ENCODE measurements at regions not wholly inside any gene's neighbourhood (a gene's known extent, or its start where the extent isn't known, plus 50 kb on each side); places are given as distances from the start of the nearest gene placed in this dataset.

DNA sequence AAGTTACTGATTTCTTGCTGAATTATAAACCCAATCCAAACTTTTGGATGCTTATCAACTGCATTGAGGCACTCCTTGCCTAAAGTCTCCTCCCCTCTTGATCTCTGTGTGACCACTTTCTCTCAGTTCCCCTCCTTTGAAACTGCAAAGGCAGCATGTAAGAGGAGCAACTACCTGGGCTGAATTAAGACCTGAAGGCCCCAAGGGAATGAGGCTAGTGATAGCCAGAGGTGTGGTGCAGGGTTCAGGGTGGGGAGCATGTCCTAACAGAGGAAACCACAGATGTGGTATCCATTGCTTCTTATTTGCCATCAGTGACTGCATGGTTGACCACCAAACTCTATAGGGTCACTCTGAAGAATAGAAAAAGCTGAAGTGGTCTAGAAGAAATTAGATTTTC lies 557.9 kb downstream of the TNS1 start:
- no peak for DNase-seq (ENCODE audit: low read depth)
- TF ChIP-seq, protein P1, sequence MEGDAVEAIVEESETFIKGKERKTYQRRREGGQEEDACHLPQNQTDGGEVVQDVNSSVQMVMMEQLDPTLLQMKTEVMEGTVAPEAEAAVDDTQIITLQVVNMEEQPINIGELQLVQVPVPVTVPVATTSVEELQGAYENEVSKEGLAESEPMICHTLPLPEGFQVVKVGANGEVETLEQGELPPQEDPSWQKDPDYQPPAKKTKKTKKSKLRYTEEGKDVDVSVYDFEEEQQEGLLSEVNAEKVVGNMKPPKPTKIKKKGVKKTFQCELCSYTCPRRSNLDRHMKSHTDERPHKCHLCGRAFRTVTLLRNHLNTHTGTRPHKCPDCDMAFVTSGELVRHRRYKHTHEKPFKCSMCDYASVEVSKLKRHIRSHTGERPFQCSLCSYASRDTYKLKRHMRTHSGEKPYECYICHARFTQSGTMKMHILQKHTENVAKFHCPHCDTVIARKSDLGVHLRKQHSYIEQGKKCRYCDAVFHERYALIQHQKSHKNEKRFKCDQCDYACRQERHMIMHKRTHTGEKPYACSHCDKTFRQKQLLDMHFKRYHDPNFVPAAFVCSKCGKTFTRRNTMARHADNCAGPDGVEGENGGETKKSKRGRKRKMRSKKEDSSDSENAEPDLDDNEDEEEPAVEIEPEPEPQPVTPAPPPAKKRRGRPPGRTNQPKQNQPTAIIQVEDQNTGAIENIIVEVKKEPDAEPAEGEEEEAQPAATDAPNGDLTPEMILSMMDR (IDR thresholded peaks at IDR 0.05; ENCODE audit: insufficient read depth, low read length) = no peak
- H3K4me3 ChIP-seq (ENCODE audit: low read depth, low read length) = no peak overlapping the region

DNA sequence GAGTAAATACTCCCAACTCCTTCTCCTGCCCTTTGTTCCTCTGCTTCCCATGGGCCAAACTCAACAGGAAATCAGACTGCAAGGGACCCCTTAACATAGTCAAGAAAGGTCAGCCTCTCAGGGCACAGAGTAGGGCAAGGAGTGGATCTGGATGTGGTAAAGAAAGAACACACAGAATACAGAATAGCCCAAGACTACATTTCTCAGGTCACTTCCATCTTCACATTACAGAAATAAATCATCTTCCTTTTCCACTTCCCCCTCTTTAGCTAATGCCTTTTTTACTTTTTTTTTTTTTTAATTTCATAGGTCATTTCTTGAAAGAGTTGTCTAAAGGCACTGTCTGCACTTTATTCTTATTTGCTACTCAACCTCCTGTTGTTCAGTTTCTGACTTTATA lies 558.3 kb downstream of the TNS1 start:
- TF ChIP-seq, protein P1 (IDR thresholded peaks at IDR 0.05; ENCODE audit: insufficient read depth, low read length) = no peak

DNA sequence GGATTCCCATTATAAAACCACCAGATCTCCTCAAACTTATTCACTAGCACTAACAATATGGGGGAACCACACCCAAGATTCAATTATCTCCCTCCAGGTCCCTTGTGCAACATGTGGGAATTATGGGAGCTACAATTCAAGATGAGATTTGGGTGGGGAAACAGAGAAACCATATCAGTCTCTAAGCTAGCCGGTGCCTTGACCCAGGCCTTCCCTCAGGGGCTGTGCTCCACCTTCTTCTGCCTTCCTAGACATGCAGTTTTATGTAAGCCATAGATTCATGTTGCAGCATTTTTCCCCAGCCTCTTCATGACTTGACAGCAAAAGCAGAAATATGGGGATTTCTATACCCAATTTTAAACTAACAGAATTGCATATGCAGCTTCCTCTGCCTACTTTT lies 559.2 kb downstream of the TNS1 start:
- no peak overlapping the region for H3K4me3 ChIP-seq (ENCODE audit: low read depth, low read length)
- TF ChIP-seq, protein P1 (IDR thresholded peaks at IDR 0.05; ENCODE audit: insufficient read depth, low read length) = no peak
- no peak for DNase-seq (ENCODE audit: low read depth)

More for the DNA sequence above, 558.3 kb downstream of the TNS1 start:
- H3K4me3 ChIP-seq (ENCODE audit: low read depth, low read length) = no peak overlapping the region
- no peak for DNase-seq (ENCODE audit: low read depth)

DNA sequence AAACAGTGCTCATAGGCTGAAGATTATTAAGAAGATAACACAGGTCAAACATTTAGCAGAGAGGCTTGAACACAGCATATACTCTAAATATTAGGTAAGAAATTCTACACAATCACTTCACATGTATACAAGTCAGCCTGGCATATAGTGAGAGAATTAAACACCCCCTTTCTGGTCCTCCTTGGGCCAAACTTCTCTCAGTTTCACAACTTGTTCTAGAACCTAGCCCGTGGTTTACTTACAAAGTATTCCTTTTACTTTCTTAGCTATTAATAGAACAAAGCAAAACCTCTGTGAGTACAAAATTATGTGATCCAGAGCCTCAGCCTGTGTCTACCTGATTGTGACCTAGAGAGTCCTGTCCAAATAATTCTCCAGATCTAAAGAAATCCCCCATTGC lies 562.8 kb downstream of the TNS1 start:
- no peak overlapping the region for H3K4me3 ChIP-seq (ENCODE audit: low read depth, low read length)
- no peak for DNase-seq (ENCODE audit: low read depth)
- TF ChIP-seq, protein P1 (IDR thresholded peaks at IDR 0.05; ENCODE audit: insufficient read depth, low read length) = no peak

DNA sequence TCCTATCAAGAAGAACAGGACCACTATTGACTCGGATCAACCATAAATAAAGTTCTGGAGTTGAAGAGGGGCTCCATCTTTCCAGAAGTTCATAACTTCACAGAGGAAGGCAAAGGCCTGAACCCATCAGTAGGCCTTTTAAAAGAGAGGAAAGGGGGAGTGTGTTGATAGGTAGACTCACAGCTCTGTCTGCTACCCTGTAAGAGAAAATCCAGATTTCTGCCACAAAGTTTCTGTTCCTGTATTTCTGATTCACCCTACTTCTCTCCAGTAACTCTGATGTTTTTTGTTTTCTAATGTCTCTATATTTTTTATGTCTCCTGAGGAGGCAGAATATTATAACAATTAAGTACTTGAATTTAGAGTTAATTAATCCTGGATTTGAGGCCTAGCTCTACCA lies 564.0 kb downstream of the TNS1 start:
- no peak for DNase-seq (ENCODE audit: low read depth)
- TF ChIP-seq, protein P1 (IDR thresholded peaks at IDR 0.05; ENCODE audit: insufficient read depth, low read length) = no peak
- no peak overlapping the region for H3K4me3 ChIP-seq (ENCODE audit: low read depth, low read length)

DNA sequence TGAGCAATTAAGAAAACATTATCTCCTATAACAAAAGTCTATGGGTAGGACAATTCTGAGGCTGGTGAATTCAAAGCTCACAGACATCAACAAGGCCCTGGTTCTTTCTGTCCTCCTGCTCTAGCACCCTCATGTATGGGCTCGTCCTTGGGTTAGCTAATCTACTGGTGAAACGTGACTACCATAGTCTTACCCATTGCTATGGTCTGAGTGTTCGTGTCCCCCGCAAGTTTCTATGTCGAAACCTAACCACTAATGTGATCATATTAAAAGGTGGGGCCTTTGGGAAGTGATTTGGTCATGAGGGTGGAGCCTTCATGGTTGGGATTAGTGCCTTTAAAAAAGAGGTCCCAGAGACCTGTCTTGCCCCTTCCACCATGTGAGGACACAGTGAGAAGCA lies 564.7 kb downstream of the TNS1 start:
- no peak overlapping the region for H3K4me3 ChIP-seq (ENCODE audit: low read depth, low read length)
- TF ChIP-seq, protein P1 (IDR thresholded peaks at IDR 0.05; ENCODE audit: insufficient read depth, low read length) = no peak
- DNase-seq (ENCODE audit: low read depth) = no peak

DNA sequence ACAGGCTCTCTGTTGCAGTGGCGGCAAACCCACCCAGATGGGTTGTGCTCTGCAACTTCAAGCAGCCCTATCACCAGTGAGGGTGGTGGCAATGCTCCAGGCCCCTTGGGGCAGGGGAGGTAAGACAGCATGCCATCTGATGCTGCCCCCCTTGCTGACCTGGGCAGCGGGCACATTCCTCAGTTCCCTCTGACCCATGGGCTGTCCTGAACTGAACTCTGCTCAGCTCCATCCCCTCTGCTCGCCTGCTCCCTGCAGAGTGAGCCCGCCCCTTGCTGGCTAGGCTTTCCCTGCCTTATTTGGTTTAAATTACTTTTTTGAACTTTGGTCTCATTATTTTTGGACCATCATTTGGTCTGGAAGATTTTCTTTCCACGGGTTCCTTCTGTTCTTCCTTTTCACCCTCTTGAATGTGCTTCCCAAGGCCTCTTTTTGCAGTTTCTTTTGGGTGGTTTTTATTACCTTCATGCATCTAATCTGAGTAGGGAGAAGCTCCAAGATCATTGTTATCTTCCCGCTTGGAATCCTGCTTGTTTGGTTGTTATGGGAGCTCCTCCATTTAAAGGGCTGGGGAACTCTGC lies 565.4 kb downstream of the TNS1 start:
- no peak for DNase-seq (ENCODE audit: low read depth)
- H3K4me3 ChIP-seq (ENCODE audit: low read depth, low read length) = no peak overlapping the region
- TF ChIP-seq, protein P1 (IDR thresholded peaks at IDR 0.05; ENCODE audit: insufficient read depth, low read length) = no peak

Measured in fibroblast of the aortic adventitia (primary cell).